Left forelimb (tissue), 1 donor: ENCODE measurements at regions not wholly inside any gene's neighbourhood (a gene's known extent, or its start where the extent isn't known, plus 50 kb on each side); places are given as distances from the start of the nearest gene placed in this dataset.
A peak's percentile ranks its signal among the peaks of the same experiment; 100 is the strongest.

ENCODE experiments used
- DNase-seq: peaks from one replicate; pipeline ENCODE4 v3.0.0-alpha.2; 2018; ENCODE audit warnings: low spot score

DNA sequence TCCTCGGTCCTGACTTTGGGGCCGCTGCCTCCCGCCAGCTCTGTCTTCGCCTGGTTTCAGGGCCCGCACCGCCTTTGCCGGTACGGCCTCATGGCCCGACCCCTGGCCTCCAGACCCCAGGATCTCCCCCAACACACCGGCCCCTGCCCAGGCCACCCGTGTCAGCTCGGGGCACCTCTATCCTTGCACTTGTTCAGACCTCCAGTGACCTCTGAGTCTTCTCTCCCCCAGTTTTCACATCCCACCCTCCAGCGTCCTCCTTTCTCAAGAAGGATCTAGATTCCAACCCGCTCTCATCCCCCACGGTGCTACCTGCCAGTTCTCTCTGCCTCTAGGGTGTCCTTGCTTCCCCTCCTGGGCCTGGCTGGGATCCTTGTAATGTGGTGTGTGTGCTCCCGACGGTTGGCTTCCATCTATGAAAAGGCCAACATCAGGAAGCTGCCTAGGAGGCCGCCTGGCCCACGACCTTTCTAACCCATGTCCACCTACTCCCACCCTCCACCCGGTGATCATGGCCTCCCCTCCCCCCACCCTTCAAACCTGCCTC lies 61.1 kb downstream of the SPATA31C2 start:
- DNase-seq = no peak

DNA sequence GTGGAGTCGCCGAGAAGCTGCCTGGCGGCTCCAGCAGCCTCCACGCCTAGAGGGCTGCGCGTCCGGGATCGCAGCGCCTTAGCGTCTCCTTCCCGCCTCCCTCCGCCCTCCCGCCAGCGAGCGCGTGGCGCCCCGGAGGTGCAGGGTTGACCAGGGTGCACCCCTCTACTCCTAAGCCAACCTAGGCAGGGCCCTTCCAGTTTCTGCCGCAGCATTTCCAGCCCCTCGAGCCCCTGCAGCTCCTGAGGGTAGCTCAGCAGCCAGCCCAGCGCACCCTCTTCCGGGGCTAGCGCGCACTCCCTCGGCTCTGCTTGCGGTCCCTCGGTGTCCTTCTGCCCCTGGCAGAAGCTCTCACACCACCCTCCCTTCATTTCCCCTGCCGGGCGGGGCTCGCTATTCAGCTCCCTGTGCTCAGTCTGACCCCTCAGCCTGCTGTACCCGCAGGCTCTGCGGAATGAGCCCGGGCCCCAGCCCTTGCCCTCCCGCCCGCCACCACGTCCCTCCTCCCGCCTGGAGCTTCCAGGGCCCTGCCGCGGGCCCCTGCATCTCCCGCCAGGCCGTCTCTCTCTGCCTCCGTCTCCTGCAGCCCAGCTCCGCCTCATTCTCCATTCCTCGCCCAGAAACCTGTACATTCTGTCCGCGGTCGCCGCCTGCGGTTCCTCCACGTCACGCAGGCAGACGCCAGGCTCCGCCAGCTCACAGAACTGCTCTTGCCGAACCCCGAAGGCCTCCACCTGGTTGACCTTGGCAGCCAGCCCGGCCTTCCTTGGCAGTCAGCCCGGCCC lies 61.8 kb downstream of the SPATA31C2 start:
- peak; percentile 90 for DNase-seq

DNA sequence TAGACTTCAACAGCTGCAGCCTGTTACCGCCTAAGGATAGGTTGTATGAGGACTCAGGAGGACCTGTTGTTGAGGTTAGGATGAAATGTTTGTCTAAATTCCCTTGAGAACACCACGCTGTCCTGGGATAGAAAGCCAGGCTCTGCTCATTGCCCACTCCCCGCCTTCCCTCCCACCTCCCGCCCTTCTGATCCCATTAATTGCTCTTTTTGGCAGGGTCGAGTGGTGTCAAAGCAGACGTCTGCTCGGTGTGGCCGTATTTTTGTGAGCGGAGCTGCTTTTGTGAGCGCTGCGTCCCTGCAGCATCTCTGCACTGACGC lies 62.3 kb downstream of the SPATA31C2 start:
- DNase-seq = no peak

DNA sequence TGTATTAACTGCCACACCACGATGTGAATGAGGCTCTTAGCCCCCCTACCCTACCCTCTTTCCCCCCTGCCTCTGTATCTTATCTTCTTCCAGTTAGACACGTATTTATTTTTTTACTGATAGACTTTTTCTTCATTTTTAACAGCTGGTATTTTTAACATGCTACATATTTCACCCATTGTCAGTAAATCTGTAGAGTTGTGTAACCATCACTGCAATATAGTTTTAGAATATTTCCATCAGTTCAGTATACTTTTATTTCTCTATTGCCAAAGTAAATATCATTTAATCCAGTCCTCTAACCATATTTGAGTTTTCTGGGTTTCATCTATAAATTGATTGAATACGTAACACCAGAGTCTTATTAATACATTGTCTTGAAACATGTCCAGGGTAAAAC lies 62.8 kb downstream of the SPATA31C2 start:
- DNase-seq = no peak

DNA sequence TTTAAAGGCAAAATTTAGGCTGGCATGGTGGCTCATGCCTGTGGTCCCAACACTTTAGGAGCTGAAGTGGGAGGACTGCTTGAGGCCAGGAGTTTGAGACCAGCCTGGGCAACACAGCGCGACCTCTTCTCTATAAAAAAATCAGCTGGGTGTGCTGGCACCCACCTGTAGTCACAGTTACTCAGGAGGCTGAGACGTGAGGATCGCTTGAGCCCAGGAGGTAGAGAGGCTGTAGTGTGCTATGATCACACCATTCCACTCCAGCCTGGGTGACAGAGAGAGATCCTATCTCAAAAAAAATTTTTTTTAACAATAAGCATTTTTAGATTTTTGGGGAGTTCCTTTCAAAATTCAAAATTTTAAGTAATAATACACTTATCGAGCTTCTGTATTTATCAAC lies 63.3 kb downstream of the SPATA31C2 start:
- no peak for DNase-seq

DNA sequence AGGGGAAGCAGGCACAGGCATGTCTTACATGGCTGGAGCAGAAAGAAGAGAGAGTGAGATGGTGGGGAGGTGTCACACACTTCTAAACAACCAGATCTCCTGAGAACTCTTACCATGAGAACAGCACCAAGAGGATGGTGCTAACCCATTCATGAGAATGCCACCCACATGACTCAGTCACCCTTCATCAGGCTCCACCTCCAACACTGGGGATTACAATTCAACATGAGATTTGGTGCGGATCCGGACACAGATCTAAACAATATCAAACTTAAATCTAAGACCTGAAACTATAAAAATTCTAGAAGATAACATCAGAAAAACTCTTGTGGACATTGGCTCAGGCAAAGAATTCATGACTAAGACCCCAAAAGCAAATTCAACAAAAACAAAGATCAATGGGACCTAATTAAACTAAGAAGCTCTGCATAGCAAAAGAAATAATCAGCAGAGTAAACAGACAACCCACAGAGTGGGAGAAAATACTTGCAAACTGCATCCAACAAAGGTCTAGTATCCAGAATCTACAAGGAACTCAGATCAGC lies 65.4 kb downstream of the SPATA31C2 start:
- no peak for DNase-seq

DNA sequence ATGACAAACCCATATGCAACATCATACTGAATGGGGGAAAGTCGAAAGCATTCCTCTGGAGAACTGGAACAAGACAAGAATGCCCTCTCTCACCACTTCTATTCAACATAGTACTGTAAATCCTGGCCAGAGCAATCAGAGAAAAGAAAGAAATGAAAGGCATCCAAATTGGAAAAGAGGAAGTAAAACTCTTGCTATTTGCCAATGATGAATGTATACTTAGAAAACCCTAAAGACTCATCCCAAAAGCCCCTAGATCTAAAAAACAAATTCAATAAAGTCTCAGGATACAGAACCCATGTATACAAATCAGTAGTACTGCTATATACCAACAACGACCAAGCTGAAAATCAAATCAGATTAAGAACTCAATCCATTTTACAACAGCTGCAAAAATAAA lies 66.9 kb downstream of the SPATA31C2 start:
- DNase-seq = no peak

DNA sequence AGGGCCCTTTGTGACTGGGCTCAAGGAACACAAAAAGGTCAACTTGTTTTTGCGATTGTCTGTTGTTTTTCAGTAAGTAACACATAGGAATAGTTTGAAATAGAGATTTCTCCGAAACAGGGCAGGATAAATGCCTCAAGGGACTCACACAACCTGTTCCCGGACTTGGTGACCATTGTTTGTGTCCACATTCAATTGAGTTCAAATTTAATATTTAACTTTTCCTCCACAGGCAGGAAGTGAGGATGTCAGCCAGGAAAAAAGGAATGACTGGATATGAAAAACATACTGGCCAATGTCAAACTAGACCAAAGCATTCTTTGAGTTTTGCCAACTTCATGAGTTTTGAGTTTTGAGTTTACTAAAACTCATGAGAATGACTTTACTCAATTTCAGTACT lies 72.7 kb downstream of the SPATA31C2 start:
- DNase-seq = no peak

DNA sequence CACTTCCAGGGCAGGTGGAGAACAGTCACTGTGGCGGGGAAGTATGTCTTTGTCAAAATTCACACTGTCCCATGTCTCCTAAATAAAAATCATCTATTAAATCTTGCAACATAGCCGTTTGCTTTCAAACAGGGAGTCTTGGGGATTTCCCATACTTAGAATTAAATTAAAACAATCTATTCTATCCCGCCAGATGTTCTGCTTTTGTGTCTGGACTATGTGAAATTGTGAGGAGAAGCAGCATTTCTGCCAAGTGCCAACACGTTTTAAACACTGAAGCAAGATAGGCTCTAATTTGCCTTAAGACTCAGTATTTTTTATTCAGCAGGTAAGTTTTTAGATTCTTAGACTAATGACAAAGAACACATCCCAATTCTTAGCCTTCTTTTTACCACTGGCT lies 73.7 kb downstream of the SPATA31C2 start:
- no peak for DNase-seq

DNA sequence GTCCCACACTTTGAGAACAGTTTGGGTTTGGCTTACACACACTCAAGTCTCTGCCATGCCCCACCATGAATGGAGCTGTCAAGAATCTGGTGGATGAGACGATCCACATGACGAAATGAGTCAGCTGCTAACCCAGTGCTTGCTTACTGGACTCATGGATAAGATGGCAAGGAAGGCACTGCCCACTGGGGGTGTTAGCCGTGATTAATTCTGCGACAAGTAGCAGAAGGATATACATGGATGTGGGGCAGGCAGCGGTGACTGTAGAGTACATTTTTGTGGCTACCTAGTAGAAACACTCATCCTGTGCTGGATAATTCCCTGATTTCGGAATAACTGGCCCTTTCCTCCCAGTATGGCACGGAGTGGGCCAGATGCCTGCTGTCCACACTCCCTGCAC lies 77.5 kb downstream of the SPATA31C2 start:
- no peak for DNase-seq

DNA sequence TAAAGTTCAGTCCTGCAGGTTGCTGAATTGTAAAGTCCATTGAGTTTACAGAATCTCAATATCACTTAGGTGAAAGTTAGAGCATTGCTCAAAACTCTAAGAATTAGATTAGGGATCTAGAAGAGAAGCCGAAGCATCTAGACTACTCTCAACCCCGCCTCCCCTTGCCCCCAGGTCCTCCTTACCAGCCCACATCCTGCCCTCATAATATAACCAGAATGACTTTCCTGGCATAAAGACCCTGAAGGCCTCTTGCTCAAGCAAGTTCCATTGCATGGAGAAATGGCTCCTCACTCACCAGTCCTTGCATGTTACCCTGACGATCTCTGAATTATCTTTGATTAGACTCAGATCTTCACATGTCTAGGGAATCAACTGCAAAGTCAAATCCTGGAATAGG lies 78.8 kb downstream of the SPATA31C2 start:
- no peak for DNase-seq

DNA sequence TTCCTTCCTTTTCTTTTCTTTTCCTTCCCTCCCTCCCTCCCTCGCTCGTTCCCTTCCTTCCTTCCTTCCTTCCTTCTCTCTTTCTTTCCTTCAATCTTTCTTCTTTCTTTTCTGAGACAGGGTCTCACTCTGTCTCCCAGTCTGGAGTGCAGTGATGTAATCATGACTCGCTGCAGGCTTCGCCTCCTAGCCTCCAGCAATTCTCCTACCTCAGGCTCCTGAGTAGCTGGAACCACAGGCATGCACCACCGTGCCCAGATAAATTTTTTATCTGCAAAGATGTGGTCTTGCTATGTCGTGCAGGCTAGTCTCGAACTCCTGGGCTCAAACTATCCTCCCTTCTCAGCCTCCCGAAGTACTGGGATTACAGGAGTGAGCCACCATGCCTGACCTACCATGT lies 81.4 kb downstream of the SPATA31C2 start:
- no peak for DNase-seq

DNA sequence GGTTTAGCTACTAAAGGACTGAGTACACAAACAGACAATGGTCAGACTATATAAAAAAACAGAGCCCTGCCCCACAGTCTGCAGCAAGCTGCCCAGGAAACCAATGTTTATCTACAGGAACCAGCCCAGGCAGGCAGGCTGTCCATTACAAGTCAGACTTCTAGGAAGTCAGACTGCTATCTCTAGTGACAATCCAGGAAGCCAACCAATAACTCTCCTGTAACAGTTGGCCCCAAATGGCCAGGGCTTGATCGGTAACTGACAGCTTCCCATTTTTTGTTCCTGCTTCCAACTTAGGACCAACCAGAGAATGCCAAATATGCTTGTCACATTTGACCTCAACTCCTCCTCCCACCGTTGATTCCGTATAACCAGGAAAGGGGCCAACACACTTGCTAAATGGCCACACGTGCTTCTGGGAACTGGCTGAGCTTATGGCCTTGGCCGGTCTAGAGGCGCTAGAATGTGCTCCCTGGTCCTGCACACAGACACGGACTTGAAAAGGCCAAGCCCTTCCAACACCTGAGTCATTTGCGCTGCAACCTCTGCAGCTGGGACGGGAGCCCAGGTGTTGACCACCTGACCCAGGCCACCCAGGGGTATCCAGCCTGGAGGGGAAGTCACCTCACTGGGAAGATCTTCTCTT lies 79.6 kb upstream of the CDK20 start:
- no peak for DNase-seq

DNA sequence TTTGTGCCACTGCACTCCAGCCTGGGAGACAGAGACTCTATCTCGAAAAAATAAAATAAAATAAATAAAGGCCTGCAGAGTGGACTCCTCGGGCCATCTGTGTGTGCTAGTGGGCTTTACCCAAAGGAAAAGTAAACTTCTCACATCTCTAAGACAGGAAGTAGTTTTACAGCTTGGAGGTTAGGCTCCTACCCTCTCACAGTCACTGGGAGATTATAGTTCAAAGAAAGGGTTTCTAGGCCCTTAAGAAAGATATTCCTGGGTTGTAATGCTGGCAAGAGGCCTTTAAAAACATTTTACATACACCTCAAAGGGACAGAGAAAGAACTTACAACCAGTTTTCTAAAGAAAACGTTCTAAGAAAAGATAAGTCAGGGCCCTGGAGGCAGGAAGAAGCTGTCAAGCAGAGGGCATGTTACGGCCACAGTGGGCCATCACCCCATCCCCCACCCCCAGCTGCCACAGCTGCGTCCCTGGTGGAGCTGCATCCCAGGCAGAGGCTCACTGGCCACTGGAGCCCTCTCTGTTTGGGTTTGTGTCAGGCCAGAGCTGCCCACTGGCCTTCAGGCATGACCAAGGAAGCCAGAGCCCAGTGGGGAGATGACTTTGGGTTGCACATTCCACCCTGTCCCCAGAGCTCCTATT lies 78.1 kb upstream of the CDK20 start:
- no peak for DNase-seq

DNA sequence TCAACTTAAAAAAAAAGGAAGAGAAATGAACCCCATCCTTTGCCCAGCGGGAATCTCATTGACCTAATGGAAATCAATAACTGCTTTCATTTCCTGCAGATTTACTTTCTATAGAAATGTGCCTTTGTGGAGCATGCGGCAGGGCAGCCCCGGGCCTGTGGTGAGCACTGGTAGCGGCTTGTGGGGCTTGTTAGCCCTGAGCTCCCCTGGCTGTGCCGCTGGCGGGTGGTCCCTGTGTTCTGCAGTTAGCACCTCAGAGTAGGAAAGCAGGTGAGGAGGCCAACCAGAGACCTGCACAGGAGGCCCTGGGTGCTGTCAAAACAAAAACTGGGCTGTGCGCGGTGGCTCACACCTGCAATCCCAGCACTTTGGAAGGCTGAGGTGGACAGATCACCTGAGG lies 76.8 kb upstream of the CDK20 start:
- DNase-seq = no peak

DNA sequence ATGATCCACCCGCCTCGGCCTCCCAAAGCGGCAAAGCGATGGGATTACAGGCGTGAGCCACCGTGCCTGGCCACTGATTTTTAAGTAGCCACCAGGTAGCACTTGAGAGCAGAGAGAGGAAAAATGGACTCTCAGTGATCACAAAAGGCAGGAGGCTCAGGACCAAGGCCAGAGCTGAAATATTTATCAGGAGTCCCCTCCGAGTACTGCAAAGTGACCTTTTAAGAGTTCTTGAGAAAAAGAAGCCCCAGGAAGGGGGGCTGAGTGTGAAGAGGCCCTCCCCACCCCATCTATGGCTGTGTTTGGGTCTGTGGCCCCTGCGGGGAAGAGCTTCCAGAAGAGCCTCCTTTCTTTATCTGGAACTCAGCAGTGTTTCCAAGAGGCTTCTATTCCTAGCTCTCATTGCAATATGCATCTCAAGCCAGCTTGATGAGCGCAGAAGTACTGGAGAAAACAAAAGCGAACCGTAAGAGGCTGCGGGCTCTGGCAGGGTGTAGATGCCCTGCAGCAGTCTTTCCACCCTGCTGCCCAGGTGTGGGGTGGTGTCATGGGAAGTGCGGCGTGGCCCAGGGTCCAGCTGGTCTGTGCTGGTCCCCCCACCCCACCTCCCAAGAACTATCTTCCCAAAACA lies 75.5 kb upstream of the CDK20 start:
- DNase-seq = no peak

DNA sequence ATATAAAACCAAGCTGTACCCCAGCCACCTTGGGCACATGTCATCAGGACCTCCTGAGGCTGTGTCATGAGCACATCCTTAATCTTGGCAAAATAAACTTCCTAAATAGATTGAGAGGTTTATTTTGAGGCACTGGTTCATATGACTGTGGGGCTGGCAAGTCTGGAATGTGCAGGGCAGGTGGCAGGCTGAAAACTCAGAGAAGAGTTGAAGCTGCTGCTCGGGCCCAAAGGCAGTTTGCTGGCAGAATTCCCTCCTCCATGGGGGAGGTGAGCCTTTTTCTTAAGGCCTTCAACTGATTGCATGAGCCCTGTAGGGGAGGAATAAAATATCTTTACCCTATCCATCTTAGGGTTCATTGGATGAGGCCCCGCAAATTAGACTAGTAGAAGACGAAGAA lies 72.2 kb upstream of the CDK20 start:
- DNase-seq = no peak

DNA sequence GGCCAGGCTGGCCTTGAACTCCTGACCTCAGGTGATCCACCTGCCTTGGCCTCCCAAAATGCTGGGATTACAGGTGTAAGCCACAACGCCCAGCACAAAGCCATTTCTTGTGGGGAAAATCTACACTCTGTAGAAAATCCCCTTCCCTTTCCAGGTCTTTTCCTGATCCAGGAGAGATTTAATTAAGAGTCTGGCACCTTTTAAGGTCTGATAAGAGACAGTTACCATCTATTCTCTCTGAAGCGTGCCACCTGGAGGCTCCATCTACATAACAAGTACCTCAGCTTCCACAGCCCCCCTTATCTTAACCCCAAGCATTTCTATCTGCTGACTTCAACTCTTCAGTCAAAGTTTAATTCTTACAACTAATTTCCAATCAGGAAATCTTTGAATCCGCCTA lies 71.4 kb upstream of the CDK20 start:
- no peak for DNase-seq

DNA sequence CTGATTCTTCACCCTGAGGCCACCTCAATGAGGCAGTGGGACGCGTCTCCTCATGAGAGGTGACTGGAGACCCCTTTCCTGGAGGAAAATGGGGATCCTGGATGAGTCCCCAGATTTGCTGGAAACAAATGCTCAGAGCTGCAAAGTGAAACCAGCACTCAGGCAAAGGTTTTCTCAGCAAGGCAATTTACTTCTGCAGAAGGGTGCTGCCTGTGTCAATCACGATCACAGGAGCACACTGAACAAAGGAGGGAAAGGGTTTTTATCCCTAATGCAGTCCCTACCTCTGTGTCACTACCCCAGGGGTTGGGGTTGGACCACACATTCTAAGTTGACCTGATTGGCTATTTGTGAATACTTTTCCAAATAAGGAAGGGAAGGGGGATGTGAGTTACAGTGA lies 69.9 kb upstream of the CDK20 start:
- DNase-seq = no peak

DNA sequence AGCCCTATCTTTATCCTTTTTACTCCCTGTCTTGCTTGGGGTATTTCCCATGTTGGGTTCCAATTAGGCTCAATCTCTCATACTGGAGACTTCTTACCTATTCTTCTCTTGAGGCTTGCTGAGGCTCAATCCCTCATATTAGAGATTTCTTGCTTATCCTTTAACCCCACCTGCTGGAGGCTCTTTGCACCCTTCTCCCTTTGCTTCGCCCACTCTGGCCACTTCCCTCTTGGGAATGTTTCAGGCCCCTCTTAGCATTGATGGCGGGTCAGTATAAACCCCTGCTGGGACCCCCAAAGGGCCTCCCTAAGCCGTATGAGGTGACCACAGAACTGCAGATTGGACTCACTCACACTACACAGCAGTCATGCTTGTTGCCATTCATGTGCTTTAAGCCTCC lies 69.3 kb upstream of the CDK20 start:
- no peak for DNase-seq

DNA sequence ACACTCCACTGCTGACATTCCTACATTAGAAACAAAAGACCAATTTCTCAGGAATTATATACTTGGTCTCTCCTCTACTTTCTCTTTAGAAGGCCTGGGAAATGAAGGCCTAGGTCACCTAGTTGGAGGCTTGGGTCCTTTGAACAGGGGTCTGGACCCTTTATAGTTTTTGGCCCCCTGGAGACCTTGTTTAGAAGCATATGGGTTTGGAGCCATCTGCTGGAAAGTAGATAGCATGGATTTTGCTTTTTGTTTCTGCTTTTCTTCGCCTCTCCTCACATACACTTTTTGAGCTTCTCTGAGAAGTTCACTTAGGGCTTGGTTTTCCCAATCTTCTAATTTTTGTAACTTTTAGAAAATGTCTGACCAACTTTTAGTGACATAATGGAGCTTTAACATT lies 67.1 kb upstream of the CDK20 start:
- no peak for DNase-seq

DNA sequence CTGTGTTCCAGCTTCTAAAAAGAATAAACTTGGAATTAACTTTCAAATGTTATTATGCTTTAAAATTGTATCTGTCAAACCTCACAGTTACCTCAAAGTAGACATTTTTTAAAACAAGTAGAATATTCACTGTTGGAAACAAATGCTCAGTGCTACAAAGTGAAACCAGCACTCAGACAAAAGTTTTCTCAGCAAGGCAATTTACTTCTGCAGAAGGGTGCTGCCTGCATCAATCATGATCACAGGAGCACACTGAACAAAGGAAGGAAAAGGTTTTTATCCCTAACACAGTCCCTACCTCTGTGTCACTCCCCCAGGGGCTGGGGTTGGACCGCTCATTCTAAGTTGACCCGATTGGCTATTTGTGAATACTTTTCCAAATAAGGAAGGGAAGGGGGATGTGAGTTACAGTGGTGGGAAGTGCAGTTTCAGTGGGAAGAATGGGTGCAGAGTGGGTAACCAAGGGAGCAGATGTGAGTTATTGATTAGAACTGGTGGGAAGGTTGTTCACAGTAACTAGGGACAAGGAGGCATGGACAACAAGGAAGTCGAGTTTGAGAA lies 63.0 kb upstream of the CDK20 start:
- DNase-seq = no peak
